HG03045 (cell line): ENCODE measurements at regions not wholly inside any gene's neighbourhood (a gene's known extent, or its start where the extent isn't known, plus 50 kb on each side); places are given as distances from the start of the nearest gene placed in this dataset.
"Not testable (repeated sequence)": the region's sequence is repeated elsewhere in the genome, so short reads cannot be mapped to it uniquely, and the experiment has no call there.

Experiments
- ATAC-seq: cut with Tn5 transposase; IDR thresholded peaks from one replicate; pipeline ENCODE4 v1.9.1; 2021; ENCODE audit warnings: mild to moderate bottlenecking, moderate library complexity; ENCODE audit not compliant: unreplicated experiment

DNA sequence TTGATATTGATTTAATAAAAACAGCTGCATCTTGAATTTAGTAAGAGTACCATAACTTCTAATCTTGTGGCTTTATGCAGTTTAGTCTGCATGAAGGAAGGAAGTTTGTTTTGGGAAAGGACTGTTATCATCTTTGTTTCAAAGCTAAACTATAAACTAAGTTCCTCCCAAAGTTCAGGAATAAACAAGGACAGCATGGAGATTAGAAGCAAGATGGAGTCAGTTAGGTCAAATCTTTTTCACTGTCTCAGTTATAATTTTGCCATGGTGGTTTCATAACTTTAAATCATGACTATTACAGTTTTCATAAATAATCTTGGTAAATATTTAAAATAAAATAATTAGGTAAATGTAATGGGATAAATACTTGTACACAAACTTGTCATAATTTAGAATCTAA, 189.9 kb upstream of the ETV3 start:
- ATAC-seq = not testable (repeated sequence)

DNA sequence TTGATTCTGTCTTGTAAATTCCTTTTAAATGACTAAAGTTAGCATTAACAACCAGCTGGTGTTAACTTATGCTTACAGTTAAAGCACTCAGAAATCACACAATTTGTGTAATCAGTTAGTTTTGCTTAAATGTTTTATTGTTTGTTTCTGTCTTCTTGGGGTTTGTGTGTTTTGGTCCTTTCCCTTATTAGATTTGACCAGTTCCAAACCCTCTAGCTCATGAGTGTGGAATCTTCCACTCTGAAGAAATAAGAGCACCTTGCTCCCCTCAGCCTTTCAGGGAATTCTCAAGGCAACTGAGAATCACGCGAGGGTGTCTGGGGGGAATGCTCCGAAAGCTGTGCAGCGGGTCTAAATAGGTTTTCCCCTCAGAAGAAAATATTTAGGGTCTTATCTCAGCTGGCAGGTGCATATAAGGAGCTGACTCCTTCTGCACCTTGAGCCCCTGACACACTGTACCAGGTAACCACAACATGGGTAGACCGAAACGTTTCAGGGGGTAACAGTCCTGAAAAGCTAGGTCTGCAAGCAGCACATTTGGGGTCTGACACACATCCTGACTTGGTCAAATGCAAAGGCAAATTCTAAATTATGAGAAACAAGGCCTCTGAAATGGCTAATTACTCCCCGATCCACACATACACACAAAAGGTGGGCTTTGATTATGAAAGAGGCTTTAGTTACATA, 188.1 kb upstream of the ETV3 start:
- no peak for ATAC-seq

DNA sequence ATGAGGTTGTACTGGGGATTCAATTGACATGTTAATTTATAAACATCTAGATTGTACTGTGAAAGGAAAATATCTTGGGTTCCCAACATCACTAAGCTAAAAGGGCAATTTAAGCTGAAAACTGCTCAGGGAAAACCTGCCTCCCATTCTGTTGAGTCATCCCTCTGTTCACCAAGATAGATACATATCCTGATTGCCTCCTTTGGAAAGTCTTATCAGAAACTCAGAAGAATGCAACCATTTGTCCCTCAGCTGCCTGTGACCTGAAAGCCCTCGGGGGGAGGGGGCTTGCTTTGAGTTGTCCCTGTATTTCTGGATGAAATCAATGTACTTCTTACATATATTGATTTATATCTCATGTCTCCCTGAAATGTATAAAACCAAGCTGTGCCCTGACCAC, 187.0 kb upstream of the ETV3 start:
- no peak for ATAC-seq

DNA sequence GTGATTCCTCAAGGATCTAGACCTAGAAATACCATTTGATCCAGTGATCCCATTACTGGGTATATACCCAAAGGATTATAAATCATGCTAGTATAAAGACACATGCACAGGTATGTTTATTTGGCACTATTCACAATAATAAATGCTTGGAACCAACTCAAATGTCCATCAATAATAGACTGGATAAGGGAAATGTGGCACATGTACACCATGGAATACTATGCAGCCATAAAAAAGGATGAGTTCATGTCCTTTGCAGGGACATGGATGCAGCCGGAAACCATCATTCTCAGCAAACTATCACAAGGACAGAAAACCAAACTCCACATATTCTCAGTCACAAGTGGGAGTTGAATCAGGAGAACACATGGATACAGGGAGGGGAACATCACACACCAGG, 183.8 kb upstream of the ETV3 start:
- ATAC-seq = not testable (repeated sequence)

DNA sequence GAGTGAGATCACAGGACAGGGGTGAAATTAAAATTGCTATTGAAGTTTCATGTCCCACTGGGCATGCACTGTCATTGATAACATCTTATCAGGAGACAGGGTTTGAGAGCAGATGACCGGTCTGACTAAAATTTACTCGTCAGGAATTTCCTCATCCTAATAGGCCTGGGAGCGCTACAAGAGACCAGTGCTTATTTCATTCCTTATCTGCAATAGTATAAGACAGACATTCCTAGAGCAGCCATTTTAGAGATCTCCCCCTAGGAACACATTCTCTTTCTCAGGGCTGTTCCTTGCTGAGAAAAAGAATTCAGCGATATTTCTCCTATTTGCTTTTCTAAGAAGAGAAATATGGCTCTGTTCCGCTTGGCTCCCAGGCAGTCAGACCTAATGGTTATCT, 181.4 kb upstream of the ETV3 start:
- ATAC-seq = no peak

DNA sequence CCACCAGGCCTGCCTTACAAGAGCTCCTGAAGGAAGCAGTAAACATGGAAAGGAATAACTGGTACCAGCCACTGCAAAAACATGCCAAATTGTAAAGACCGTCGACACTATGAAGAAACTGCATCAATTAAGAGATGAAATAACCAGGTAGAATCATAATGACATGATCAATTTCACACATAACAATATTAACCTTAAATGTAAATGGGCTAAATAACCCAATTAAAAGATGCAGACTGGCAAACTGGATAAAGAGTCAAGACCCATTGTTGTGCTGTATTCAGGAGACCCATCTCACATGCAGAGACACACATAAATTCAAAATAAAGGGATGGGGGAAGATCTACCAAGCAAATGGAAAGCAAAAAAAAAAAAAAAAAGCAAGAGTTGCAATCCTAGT, 179.0 kb upstream of the ETV3 start:
- not testable (repeated sequence) for ATAC-seq

DNA sequence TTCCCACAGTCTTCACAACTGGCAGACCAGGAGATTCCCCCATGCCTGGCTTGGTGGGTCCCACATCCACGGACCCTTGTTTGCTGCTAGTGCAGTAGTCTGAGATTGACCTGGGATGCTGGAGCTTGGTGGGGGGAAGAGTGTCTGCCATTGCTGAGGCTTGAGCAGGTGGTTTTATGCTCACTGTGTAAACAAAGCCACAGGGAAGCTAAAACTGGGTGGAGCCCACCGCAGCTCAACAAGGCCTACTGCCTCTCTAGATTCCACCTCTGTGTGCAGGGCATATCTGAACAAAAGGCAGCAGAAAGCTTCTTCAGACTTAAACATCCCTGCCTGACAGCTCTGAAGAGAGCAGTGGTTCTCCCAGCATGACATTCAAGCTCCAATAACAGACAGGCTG, 177.3 kb upstream of the ETV3 start:
- no peak for ATAC-seq

DNA sequence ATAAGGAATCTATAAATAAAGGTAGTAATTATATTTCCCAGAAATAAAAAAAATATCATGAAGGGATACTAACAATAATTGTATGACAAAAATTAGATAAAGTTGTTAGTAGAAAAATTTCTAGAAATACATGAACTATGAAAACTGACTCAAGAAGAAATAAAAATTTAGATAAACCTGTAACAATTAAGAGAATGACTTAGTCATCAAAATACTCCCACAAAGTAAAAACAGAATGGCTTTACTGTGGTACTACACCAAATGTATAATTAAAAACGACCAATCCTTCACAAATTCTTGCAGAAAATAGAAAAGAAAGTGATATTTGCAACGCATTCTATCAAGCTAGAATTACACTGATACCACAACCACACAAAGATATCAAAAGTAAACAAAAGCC, 176.2 kb upstream of the ETV3 start:
- ATAC-seq = no peak

DNA sequence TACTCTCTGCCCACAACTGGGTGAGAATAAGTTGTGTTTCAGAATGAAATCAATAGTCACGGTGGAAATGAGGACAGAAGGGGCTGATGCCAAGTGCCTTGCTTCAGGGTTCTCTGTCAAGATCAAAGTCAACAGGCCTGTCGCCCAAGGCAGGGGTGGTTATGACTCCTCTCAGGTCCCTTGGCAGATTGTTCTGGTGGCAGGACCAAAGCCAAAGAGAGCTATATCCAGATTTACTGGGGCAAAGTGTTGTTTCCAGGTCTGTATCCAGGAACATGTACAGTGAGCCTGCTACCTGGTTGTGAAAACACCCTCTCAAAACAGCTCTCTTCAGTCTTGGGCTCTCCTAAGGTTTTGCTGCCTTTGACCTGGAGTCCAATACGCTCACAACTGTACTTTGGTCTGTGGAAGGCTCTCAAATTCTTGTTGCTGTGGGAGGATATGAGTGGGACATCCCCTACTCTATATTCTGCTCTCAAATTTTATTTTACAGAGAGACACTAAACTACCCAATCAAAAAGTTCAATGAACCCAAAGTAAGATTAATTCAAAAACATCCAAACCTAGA, 175.1 kb upstream of the ETV3 start:
- no peak for ATAC-seq

DNA sequence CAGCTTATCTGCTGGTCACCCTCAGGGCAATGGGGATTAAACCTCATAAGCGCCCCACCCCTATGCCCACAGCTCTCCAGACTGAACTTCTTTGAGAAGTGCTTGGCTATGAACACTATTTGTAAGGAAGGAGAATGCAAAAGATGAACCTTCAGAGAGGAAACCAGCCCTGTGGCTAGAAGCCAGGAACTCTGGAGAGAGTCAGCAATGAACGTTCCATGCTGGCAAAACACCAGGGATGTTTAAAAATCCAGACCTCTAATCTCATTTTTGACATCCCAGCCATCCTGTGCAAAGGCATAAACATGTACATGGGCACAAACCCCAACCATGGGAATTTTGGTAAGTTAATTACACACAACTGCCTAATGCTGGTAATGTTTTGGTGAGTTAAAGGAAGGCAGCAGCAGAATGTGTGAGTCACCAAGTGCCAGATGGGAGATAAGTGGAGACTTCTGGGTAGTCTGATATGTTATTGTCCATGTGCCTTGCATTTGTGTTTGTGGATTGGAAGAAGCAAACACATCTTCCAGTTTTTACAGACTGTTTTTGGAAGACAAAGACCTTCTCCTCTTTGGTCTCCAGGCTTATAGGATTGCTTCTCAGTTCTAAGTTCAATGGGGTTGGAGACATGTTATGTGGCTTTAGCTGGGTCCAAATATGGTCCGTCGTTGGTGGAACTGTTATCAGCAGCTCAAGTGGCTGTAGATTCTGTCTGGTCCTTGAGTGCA, 174.1 kb upstream of the ETV3 start:
- no peak for ATAC-seq

DNA sequence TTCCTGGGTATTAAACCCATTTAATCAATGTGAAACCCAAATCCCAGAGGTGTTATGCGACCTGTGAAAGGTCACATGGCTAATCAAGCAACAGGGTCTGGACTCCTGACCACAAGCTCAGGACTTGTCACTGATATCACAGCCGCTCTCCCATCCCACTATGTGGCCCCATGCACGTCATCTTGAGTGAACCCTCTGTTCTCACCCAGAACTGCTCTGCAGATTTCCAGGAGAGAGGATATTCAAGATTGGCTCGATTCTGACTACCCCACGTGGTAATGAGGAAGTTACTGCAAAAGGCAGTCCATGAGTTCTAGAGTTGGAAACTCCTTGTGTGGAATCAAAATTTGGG, 173.5 kb upstream of the ETV3 start:
- no peak for ATAC-seq

DNA sequence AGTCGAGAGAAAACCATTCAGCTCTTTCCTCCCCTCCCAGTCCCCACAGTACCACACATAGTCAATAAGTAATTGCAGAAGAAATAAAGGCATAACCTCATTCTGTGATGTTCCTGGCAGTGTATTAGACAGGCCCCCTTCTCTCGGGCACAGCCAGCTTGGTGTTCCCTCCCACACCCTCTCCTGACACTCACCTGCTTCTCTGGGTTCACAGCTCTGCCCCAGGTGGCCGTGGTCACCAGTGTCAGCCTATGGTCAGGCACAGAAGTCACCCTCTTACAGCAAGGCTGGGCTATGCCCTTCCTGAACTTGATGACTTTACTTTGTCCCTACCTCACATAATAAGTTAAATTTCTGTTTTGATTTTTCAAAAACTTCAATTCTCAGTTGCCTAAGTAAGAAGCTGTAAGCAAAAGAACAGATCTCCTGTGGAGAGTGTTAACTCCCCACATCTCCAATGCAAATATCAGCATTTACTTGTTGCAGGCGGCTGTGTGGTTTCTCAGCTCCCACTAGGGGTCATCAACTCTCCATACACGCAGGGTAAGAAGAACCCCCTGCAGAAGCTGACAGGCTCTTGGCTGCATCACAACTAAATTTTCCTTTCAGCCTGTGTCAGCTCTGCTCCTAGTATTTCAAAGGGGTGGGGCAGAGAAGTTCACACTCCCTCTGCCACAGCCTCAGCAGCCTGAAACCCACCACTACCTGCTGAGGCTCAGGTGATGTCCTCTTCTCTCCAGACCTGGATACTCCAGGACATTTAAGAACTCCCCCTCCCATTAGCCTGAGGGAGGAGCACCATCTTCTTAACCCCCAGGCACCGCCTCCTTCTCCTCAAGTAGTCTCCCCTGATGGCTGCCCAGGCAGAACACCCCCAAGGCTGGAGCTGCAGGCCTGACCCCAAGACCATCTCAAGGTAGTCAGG, 172.9 kb upstream of the ETV3 start:
- ATAC-seq = not testable (repeated sequence)

DNA sequence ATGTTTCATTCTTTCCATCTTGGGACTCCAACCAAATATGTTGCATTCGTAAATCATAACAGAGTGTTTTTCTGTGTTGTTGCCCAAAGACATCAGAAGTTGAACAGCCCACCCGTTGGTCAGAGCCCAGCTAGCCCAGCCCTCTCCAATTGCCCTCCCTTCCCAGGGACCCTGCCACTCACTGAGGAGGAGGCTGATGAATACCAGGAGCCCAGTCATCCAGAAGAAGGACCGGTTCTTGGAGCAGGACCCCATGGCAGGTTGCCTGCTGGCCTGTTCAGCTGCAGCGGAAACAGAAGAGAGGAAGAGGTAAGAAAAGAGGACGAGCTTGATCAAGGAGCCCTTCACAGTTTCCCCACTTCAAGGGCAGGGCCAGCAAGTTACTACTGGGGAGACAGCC, 172.2 kb upstream of the ETV3 start:
- ATAC-seq = no peak

DNA sequence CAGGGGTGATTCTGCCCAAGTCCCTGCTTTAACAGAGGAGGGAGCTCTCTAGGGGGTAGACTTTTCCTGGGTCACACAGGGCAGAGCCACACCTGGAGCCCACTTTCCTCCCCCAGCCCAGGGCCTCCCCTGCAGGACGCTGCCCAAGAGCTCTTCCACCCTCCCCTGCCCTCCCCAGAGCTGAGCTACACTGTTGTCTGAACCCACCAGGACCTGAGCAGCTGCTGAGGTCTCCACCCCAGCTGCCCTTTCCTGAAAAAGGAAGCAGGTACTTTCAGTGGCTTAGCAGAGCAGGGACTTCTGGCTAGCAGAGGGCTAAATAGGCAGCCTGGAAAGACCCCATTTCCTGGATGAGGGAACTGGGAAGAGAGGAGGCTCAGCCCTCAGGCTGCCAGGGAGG, 169.3 kb upstream of the ETV3 start:
- ATAC-seq = no peak

DNA sequence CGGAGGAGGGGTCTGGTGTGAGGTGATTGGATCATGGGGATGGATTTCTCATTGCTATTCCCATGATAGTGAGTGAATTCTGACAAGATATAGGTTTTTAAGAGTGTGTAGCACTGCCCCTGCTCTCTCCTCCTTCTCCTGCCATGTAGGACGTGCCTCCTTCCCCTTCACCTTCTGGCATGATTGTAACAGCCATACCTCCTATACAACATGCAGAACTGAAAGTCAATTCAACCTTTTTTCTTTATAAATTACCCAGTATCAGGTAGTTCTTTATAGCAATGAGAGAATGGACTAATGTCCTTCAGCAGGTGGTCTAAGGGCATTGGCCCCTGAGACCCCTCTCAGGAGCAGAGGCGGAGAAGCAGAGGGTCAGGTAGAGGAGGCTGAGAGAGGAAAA, 168.7 kb upstream of the ETV3 start:
- ATAC-seq = no peak

DNA sequence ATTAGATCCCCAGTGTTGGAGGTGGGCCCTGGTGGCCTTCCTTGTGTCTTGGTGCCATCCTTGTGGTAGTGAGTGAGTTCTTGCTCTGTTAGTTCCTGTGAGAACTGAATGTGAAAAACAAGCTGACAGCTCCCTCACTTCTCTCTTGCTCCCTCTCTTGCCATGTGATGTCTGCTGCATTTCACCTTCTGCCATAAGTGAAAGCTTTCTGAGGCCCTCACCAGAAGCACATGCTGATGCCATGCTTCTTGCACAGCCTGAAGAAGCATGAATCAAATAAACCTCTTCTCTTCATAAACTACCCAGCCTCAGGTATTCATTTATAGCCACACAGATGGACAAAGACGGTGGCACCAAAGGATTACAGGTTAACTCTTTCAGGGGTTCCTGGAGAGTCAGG, 166.1 kb upstream of the ETV3 start:
- no peak for ATAC-seq

DNA sequence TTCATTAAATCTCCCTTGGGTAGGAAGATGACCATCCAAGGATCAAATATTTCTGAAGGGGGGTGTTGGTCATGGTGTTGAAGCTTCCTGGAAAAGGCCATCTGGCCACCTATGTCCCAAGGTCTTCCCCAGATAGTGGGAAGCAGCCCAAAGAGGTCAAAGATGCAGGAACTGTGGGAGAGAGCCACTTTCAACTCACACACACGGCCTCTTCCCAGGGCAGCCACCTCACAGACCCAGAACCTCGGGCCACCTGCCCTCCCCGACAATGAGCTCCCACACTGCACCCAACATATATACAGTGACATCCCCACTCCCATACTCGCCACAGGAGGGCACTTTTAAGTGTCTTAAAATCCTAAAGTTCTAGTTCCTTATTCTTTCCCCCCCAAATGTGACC, 164.5 kb upstream of the ETV3 start:
- no peak for ATAC-seq

DNA sequence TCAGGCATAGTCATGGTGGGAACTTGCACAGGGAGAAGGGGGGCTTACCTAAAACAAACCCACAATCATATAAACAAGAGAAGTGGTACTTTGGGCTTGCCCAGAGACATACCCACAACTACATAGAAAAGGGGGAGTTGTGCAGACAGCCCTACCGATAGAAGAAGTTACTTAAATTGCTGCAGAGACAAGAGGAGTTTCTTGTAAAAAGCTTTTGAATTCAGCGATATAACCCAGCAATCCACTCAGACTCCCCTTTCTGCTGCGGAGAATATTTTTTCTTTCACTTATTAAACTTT, 164.0 kb upstream of the ETV3 start:
- ATAC-seq = no peak

DNA sequence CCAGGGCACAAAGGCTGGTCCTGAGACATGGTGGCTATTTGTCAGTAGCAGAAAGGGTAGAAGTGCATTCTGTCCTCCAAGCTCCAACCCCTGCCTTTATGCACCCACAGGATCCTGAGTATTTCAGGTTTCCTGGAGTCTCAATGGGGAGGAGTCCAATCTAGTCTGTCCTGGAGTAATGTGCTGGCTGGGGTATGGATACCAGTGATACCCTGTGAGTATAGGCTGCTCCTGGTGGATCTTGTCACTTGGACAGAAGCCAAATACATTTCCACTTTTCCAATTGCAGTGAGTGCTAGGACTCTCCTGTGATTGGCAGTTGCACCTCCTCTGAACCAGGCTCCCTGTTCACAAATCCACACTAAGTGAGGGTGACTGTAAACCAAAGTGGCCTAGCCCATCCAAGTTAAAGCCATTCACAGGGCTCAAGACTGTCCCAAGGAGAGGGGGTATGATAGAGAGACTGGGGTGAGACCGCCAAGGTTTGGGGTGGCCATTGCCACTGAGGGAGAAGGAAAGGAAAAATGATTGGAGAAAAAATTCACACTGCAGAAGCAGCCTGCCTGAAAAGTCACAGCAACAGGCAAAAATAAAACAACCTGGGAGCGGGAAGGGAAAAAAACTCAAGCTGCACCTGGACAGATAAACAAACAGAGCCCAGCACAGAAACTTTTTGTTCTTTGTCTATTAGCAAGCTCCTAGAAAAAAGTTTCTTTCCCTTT, 163.4 kb upstream of the ETV3 start:
- ATAC-seq = no peak

DNA sequence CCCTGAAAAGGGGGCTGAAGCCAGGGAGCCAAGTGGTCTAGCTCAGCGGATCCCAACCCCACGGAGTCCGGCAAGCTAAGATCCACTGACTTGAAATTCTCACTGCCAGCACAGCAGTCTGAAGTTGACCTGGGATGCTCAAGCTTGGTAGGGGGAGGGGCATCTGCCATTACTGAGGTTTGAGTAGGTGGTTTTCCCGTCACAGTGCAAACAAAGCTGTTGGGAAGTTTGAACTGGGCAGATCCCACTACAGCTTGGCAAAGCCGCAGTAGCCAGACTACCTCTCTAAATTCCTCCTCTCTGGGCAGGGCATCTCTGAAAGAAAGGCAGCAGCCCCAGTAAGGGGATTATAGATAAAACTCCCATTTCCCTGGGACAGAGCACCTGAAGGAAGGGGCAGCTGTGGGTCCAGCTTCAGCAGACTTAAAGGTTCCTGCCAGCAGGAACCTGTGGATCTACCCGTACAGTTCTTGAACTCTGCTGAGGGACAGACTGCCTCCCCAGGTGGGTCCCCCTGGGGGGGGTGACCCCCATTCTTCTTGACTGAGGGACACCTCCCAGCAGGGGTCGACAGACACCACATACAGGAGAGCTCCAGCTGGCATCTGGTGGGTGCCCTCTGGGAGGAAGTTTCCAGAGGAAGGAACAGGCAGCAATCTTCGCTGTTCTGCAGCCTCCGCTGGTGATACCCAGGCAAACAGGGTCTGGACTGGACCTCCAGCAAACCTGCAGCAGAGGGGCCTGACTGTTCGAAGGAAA, 156.4 kb upstream of the ETV3 start:
- not testable (repeated sequence) for ATAC-seq
